ACC112 (cell line): ENCODE measurements at regions not wholly inside any gene's neighbourhood (a gene's known extent, or its start where the extent isn't known, plus 50 kb on each side); places are given as distances from the start of the nearest gene placed in this dataset.

Experiments
- H2AFZ ChIP-seq: fragments of 200-600 bp; sonication (generic); one replicate; pipeline ENCODE4 v1.6.0; 2017; ENCODE audit warnings: antibody characterized with exemption, low read length; ENCODE audit not compliant: unreplicated experiment
- H3K27ac ChIP-seq: fragments of 200-600 bp; sonication (generic); 2 replicates; pipeline ENCODE4 v1.5.1; 2014; ENCODE audit warnings: low read depth, mild to moderate bottlenecking, antibody characterized with exemption, low read length, moderate library complexity
- H3K27me3 ChIP-seq: fragments of 200-600 bp; sonication (generic); 2 replicates; pipeline ENCODE4 v1.6.1; 2014; ENCODE audit warnings: mild to moderate bottlenecking, antibody characterized with exemption, low read length, moderate library complexity, mixed read lengths; ENCODE audit not compliant: insufficient read depth
- H3K36me3 ChIP-seq: fragments of 200-600 bp; sonication (generic); 2 replicates; pipeline ENCODE4 v1.6.1; 2016; ENCODE audit warnings: mild to moderate bottlenecking, antibody characterized with exemption, low read length, moderate library complexity, mixed read lengths; ENCODE audit not compliant: insufficient read depth
- H3K4me1 ChIP-seq: fragments of 200-600 bp; sonication (generic); one replicate; pipeline ENCODE4 v1.6.1; 2016; ENCODE audit warnings: low read length, mixed read lengths; ENCODE audit not compliant: insufficient read depth, unreplicated experiment, control insufficient read depth
- H3K4me3 ChIP-seq: fragments of 200-600 bp; sonication (generic); 2 replicates; pipeline ENCODE4 v1.5.1; 2014; ENCODE audit warnings: mild to moderate bottlenecking, low read depth, low read length
- H3K79me2 ChIP-seq: fragments of 200-600 bp; sonication (generic); one replicate; pipeline ENCODE4 v1.6.0; 2016; ENCODE audit warnings: low read length; ENCODE audit not compliant: control insufficient read depth, unreplicated experiment, insufficient read depth

- H3K79me2 ChIP-seq = no peaks in the 10 kb centered on the region
- no peak overlapping the region for H3K27ac ChIP-seq
- no peaks in the 10 kb centered on the region for H3K4me1 ChIP-seq
- H2AFZ ChIP-seq = no peak overlapping the region
- H3K36me3 ChIP-seq = no peaks in the 10 kb centered on the region
- no peaks in the 10 kb centered on the region for H3K27me3 ChIP-seq
- H3K4me3 ChIP-seq = no peak overlapping the region
Measured at GRCh38 chr1:81583878-81584277, 216.9 kb upstream of the ADGRL2 start.

- no peaks in the 10 kb centered on the region for H3K79me2 ChIP-seq
- no peak overlapping the region for H2AFZ ChIP-seq
- no peaks in the 10 kb centered on the region for H3K27me3 ChIP-seq
- no peak overlapping the region for H3K4me3 ChIP-seq
- H3K36me3 ChIP-seq = no peaks in the 10 kb centered on the region
- no peak overlapping the region for H3K27ac ChIP-seq
- no peaks in the 10 kb centered on the region for H3K4me1 ChIP-seq
Measured at GRCh38 chr1:81582467-81582986, 218.2 kb upstream of the ADGRL2 start.

GRCh38 chr1:81578867-81579266 lies 221.9 kb upstream of the ADGRL2 start:
- Histone ChIP-seq H3K4me3 (no peak overlapping the region), H3K27me3 (no peaks in the 10 kb centered on the region), H3K36me3 (no peaks in the 10 kb centered on the region), H3K27ac (no peak overlapping the region), H3K4me1 (no peaks in the 10 kb centered on the region), H3K79me2 (no peaks in the 10 kb centered on the region), H2AFZ (no peak overlapping the region)

DNA sequence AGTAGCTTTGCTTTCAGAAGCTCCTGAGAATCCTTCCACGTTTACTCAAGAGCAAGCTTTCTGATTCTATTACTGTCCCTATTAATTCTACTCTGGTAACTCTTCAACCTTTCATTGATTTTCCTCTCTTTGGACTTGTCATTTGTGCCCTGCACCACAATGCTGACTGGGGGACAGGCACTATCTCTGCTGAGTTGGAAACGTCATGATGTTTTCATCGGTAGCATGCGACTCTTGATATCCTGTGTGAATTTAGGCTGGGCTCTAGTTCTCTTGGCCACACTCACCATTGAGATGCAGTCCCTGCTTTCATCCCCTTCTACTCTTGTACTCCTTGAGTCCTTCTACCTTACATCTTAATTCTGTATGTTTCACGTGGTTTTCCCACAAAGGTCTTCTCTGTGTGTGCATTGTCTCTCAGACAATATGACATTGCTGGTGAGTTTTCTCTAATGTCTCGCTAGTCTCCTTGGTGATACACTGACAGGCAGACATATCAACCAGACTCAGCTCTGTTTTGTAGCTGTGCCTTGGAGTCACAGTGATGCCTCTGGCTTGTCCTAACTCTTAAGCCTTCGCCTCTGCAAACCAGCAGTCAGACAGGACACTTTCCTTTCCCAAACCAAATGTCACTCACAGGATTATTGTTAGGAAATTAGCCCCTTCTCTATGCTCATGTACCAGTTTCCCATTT lies 223.6 kb upstream of the ADGRL2 start:
- H3K27me3 ChIP-seq = no peaks in the 10 kb centered on the region
- no peak overlapping the region for H3K27ac ChIP-seq
- no peak overlapping the region for H3K4me3 ChIP-seq
- peaks cover under 1% of the 10 kb centered on the region for H3K4me1 ChIP-seq
- H3K79me2 ChIP-seq = no peaks in the 10 kb centered on the region
- no peak overlapping the region for H2AFZ ChIP-seq
- H3K36me3 ChIP-seq = no peaks in the 10 kb centered on the region

GRCh38 chr1:81574408-81574807 lies 226.3 kb upstream of the ADGRL2 start:
- Histone ChIP-seq H3K79me2 (no peaks in the 10 kb centered on the region), H3K4me1 (peaks cover 3% of the 10 kb centered on the region), H2AFZ (no peak overlapping the region), H3K27ac (no peak overlapping the region), H3K4me3 (peak overlapping the region; percentile 13; the same call in 1 of the 2 replicates), H3K36me3 (no peaks in the 10 kb centered on the region), H3K27me3 (no peaks in the 10 kb centered on the region)

DNA sequence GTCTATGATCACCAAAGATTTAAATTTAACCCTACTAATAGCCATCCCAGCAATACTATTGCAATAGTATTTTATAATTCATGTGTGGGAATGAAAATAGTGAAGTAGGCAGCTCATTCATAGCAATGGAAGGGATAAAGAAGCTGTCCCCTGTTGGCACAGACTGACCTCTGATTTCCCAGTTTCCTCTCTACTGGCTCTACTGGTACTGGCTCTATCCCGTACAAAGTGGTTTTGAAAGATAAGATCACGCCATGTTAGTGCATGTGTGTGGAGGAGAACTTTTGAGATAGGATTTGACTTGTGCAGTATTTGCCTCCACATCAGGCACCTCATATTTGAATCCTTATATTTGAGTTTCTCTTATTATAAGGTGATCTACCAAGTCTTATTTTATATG lies 227.3 kb upstream of the ADGRL2 start:
- H3K4me3 ChIP-seq = no peak overlapping the region
- no peaks in the 10 kb centered on the region for H3K36me3 ChIP-seq
- H3K4me1 ChIP-seq = peaks cover 3% of the 10 kb centered on the region
- H3K27me3 ChIP-seq = no peaks in the 10 kb centered on the region
- no peak overlapping the region for H3K27ac ChIP-seq
- no peak overlapping the region for H2AFZ ChIP-seq
- H3K79me2 ChIP-seq = no peaks in the 10 kb centered on the region

- Histone ChIP-seq H2AFZ (no peak overlapping the region), H3K27ac (no peak overlapping the region), H3K79me2 (no peaks in the 10 kb centered on the region), H3K27me3 (no peaks in the 10 kb centered on the region), H3K4me3 (no peak overlapping the region), H3K36me3 (no peaks in the 10 kb centered on the region), H3K4me1 (peaks cover 3% of the 10 kb centered on the region)
Measured at GRCh38 chr1:81571946-81572345, 228.8 kb upstream of the ADGRL2 start.

DNA sequence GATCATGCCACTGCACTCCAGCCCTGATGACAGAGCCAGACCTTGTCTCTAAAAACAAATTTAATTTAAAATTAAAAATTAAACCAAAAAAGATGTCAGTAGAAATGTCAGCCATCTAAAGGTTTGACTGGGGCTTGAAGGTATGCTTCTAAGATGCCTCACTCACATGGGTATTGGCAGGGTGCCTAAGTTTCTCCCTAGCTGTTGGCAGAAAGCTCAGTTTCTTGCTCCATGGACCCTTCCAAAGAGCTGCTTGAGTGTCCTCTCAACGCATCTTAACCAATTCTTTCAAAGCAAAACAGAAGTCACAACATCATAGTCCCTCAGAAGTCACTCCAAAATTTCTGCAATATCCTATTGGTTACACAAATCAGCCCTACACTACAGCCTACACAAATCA lies 231.0 kb upstream of the ADGRL2 start:
- peaks cover 3% of the 10 kb centered on the region for H3K4me1 ChIP-seq
- no peak overlapping the region for H2AFZ ChIP-seq
- H3K4me3 ChIP-seq = no peak overlapping the region
- H3K27ac ChIP-seq = no peak overlapping the region
- H3K27me3 ChIP-seq = no peaks in the 10 kb centered on the region
- H3K36me3 ChIP-seq = no peaks in the 10 kb centered on the region
- H3K79me2 ChIP-seq = no peaks in the 10 kb centered on the region

DNA sequence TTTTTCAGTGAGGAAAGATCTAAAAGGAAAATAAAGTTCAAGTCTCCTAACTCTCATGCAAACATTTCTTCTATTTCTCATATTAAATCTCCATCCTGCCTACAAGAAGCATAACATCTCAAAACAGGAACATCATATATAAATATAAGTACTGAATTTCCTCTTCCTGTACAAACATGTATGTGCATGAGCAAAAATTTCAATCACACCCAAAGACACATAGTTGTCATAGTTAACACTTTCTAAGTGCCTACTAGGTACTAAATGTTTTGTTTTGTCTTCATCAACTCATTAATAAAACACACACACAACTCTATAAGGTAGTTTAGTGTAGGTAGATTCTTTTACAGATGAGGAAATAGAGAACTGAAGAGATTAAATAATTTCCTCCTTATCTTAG lies 237.1 kb upstream of the ADGRL2 start:
- Histone ChIP-seq H3K4me3 (no peak overlapping the region), H3K79me2 (no peaks in the 10 kb centered on the region), H3K36me3 (no peaks in the 10 kb centered on the region), H3K4me1 (no peaks in the 10 kb centered on the region), H2AFZ (no peak overlapping the region), H3K27me3 (no peaks in the 10 kb centered on the region), H3K27ac (no peak overlapping the region)

DNA sequence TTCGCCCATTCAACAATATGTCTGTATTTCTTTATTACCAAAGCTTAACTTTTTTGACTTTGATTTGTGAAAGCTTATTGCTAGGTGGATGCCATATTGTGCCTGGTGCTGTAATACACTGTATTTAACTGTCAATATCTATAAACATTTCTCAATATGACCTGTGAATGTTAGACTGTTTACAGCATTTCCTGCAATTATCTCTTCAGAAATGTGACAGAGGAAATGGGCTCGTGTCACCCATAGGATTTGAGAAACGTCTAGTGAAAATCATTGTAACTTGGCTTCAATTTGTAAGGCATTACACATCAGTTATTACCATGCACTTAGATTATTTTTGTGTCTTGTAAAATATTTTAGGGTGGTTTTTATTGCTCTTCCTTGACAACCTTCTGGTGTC lies 237.8 kb upstream of the ADGRL2 start:
- no peaks in the 10 kb centered on the region for H3K79me2 ChIP-seq
- H3K27me3 ChIP-seq = no peaks in the 10 kb centered on the region
- no peak overlapping the region for H3K27ac ChIP-seq
- H3K4me3 ChIP-seq = no peak overlapping the region
- H3K36me3 ChIP-seq = no peaks in the 10 kb centered on the region
- H3K4me1 ChIP-seq = no peaks in the 10 kb centered on the region
- no peak overlapping the region for H2AFZ ChIP-seq

- no peaks in the 10 kb centered on the region for H3K27me3 ChIP-seq
- H2AFZ ChIP-seq = no peak overlapping the region
- H3K79me2 ChIP-seq = no peaks in the 10 kb centered on the region
- H3K36me3 ChIP-seq = no peaks in the 10 kb centered on the region
- H3K27ac ChIP-seq = no peak overlapping the region
- H3K4me3 ChIP-seq = no peak overlapping the region
- H3K4me1 ChIP-seq = no peaks in the 10 kb centered on the region
Measured at GRCh38 chr1:81560629-81561028, 240.1 kb upstream of the ADGRL2 start.
